Hypothalamus (tissue), 51 donors: ENCODE measurements at regions not wholly inside any gene's neighbourhood (a gene's known extent, or its start where the extent isn't known, plus 50 kb on each side); places are given as distances from the start of the nearest gene placed in this dataset.
"Not testable (repeated sequence)": the region's sequence is repeated elsewhere in the genome, so short reads cannot be mapped to it uniquely, and the experiment has no call there.

ENCODE experiments used
- DNase-seq, 51 donors: peaks; one replicate each; lab custom pipeline; 2025; lab: John Stamatoyannopoulos, UW

DNA sequence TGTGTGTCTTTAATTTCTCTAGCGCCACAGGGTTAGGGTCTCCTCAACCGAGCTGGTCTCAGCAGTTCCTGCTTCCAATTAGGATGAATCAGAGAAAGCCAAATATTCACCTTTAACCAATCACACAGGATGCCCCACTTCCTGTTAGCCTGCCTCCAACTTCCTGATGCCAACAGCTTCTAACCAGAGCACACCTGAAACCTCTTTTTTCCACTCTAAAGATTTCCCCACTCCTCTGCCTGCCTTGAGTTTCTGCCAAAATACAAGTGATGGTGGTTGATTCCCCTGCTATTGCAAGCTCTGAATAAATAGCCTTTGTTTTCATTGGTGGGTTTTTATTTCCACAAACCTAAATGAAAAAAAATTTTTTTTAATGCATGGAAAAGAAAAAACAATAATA, 144.7 kb upstream of the UST start:
- DNase-seq: no peak

DNA sequence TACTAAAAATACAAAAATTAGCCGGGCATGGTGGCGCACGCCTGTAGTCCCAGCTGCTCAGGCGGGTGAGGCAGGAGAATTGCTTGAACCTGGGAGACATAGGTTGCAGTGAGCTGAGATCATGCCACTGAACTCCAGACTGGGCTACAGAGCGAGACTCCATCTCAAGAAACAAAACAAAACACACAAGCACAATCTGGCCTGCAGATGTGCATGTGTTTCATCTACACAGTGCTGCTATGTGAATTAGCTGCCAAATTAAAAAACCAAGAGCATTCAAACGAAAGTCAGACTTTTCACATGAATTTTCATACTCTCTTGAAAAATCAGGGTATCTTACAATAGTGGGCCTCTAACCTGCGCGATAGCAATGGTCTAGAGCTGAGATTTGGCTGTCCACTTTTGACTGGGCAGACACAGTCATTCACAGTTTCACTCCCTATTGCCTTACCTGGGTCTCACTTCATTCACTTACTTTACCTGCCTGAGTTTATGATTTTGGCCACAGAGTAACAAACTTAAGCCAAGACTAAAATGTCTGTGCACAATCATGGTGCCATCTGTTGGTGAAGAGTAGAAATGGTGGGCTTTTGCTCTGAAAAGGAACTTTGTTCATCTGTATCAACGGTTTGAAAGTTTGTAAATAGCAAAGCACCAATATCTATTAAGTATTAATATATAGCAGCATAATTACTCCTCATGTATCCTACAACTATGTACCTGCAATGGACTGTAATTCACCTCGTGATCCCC, 138.5 kb upstream of the UST start:
- no peak for DNase-seq

DNA sequence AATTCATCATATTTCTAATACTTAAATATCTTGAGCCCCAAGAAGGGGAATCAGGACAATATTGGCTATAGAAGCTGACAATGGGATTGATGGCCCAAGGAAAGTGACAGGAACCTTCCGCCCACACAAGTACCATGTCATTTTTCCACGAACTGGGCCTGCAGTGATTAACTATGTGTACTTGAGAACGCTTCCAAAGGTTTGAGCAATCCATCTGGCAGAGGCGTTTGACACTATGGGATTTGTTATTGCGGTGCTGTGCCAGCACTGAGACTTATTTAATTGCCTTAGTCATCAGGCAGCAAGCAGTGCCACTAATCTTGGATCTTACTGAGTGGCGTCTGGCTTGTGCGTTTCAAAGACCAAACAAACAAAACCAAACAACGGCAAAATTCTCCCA, 135.6 kb upstream of the UST start:
- peak in 7 of 51 donors; percentile 3 to 35 (median 15) for DNase-seq

DNA sequence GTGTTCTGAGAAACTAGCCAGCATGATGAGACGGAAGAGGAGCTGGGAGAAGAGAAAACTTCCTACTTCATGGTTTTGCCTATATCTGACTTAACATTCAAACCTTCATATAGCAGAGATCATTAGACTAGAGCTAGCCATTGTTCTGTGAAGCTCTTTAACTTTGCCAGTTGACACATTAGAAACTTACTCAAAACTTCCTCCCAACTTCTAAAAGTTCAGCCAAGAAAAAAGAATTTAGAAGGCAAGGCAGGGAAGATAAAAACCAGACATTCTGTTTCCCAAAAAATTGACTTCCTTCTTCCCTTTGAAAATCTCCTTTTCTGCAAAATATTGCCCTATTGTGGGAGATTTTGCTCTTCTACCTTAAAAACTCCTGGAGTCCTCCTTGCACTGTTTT, 134.8 kb upstream of the UST start:
- DNase-seq: no peak

DNA sequence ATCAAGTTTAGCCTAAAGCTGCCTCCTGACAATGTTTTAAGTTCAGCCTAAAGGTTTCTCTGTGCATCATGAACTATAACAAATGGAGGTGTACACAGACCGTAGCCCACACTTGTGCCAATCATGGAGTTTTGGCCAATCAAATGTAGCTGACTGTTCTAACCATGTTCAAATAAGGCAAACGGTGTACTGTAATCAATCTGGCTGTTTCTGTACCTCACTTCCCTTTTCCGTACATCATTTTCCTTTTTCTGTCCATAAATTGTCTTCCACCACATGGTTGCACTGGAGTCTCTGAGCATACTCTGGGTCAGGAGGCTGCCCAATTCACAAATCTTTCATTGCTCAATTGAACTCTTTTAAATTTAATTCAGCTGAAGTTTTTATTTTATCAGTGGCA, 132.2 kb upstream of the UST start:
- no peak for DNase-seq

DNA sequence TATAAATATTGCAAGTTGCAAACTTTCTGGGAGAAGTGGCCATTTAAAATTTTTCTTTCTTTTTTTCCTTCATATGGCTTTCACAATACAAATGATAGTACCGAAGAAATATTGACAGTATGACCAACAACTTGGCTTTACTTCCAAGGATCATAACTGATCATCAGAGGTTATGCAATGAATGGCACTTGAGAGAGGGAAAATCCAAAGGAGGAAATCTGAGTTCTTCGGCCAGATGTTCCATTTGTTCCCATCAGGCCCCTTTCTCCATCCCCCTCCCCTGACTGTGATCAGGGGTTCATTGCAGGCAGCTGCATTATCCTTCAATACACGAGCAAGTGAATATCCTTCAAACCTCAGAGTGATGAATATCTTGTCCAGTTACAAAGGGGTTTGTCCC, 130.0 kb upstream of the UST start:
- no peak for DNase-seq

DNA sequence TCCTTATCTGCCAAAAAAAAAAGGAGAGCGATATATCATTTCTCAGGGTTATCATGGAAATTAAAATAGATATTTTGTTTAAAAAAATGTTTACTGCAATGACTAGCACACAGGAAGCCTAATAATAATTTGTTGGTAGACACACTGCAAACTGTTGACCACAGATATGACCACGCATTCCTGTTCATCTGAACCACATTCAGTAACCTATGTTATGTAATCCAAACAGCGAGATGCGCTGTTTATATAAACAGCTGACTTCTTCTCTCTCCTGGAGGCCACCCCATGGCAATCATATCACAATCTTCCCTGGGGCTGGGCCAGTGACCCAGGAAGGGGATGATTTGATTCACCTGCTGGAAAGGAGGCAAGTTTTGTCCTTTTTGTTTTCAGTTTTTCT, 129.3 kb upstream of the UST start:
- DNase-seq: no peak

DNA sequence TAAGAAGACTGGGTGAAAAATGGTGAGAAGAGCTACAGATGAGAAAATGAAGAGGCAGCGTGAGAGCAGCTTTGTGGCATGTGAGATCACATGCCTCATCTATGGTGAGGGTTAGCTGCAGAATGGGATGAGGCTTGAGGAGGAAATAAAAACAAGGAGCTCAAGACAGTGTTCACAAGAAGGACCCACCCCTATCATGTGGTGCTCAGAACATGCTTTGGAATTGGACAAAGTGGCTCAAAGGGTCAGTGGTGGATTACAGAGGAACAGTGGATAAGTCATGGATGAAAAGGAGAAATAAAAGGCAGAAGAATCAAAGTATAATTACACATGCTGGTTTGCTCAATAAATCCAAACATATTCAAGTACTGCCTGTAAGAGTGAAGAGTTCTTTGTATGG, 126.9 kb upstream of the UST start:
- DNase-seq: no peak

DNA sequence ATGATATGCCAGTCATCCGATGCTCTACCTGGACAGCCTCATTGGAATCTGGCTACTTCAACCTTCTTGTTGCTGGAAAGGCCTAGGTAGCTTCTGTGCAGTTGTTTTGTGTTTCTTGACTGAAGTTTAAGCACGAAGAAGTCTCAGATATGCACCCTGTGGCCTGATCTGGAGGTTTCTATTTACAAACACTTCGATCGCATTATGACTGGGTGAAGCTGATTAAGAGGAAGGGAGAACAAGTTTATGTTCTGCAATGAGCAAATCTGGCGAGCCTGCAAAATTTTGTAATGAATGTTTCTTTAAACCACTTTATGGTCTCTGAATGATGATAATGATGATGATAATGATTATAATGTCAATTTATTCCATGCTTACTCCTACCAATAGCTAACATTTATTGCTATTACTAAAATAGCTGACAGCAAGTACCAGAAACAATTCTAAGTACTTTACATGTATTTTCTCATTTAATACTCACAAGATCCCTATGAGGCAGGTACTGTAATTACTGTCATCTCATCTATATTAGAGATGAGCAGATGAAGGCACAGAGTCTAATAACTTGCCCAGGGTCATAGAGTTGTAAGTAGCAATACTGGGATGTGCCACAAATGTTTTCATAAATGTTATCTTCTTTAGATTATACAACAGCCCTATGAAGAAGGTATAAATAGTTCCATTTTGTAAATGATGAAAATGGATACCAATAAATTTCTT, 126.1 kb upstream of the UST start:
- DNase-seq: no peak

DNA sequence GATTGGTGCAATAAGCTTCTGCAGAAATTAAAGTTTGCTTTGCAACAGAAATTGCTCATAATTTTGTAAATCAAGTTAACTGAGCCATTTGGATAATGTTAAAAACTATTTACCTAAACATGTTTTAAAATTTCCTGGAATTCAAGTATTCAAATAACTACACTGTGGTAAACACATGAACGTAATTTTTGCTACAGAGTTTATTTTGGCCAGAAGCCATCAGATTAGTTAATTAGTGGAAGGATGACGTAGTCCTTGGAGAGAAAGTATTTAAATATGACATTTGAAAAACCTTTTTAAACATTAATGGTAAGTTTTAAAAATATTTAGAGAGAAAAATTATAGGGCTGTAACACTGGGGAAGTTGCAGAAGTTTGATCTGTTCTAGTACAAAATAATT, 121.2 kb upstream of the UST start:
- DNase-seq: no peak

DNA sequence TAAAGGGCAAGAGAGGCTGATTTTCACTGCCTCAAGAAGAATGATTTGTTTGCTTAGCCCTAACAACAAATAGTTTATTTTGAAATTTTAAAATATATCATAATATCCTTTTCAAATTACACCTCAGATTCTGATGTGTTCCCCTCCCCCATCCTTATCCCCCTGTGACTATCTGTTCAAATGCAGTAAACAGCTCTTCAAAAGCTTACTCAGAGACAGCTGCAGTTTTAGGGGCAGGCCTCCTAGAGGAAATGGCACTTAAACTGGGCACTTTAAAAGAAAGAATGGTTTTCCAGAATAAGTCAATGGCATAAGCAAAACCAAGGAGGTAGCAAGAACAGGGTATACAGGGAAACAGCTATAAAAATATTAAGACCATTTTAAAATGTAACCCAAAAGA, 118.6 kb upstream of the UST start:
- no peak for DNase-seq

DNA sequence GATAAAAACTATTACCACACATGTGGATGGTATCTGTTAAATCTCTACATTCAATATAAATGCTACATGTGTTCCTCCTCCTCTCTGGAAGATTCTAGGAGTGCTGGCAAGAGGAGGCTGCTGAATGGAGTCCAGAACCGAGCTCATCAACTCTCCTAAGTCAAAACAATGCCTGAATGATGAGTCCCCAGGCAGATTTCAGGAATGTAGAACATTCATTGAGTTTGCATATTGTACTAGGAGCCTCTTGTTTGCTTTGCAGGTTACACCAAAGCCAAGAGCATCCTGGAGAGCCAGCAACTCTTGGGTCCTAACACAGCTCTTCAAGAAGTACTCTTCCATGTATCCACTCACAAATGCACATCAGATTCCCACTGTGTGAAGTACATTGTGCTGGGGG, 117.6 kb upstream of the UST start:
- DNase-seq: no peak

DNA sequence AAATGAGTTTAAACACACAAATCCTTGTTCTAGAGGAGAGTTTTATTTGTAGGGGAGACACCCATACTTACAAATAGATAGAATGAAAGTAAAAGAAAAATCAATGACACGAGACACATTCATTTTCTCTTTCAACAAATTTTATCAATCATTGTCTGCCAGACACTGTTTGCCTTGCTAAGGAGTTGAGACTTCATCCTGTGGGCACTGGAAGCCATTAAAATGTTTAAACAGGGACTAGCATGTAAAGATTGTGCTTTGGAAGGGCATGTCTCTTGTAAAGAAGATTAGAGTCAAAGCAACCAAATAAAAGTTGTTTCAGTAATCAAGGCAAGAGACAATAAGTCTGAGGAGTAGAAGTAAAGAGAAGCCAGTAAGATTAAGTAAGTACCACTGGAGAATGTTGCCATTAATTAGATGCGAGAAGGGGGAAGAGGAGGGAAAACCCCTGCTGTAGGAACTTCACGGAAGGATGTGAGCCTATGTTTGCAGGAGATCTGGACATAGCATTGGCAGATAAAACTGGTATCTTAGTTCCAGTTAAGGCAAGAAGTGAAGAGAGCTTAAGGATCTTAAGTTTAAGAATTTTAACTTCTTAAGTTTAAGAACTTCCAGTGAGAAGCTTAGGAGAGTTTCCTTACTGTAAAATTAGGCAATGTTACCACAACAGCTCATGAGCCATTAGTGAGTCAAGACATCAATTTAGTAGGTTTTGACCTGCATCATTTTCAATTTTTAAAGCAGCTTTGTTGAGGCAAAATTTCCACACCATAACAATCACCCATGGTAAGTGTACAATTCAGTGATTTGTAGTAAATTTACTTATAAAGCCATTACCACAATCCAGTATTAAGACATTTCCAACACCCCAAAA, 117.0 kb upstream of the UST start:
- no peak for DNase-seq

DNA sequence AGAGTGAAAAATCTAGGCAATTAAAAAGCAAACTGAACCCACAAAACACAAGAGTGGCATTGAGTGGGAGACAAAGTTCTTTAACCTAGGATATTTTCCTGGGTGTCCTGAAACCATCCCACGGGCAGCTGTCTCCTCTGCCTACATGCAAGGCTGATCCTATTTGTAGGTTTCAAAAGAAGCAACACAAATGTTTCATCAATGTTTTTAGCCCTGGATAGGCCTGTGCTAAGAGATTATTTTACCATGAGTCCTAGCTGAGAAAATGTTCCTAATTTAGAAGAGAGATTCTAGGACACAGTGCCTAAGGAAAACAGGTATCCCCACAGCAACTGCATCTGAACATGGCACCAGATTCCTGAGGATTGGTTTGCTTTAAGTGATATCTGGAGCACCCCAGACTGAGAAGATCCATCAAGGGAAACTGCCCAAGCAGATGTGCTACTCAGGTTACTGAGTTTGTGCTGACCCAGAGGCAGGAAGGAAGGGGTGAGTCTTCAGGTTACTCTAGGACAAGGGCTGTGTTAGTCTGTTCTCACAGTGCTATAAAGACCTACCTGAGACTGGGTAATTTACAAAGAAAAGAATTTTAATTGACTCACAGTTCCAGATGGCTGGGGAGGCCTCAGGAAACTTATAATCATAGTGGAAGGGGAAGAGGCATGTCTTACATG, 111.6 kb upstream of the UST start:
- no peak for DNase-seq

DNA sequence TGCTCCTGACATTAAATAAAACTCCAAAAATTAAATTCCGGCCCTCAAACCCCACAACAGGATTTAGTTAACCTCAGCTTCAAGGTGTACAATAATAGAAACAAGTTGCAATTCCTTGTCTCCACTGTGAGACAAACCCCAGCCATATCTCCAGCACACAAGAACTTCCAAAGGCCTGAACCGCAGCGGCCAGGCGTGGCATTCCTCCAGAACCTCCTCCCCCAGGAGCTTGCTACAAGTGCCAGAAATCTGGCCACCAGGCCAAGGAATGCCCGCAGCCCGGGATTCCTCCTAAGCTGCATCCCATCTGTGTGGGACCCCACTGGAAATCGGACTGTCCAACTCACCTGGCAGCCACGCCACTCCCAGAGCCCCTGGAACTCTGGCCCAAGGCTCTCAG, 105.0 kb upstream of the UST start:
- DNase-seq: not testable (repeated sequence)

DNA sequence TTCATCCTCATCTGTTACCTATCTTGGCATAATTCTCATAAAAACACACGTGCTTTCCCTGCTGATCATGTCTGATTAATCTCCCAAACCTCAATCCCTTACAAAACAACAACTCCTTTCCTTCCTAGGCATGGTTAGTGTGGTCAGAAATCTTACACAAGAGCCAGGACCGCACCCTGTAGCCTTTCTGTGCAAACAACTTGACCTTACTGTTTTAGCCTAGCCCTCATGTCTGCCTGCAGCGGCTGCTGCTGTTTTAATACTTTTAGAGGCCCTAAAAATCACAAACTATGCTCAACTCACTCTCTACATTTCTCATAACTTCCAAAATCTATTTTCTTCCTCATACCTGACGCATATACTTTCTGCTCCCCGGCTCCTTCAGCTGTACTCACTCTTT, 103.6 kb upstream of the UST start:
- not testable (repeated sequence) for DNase-seq

DNA sequence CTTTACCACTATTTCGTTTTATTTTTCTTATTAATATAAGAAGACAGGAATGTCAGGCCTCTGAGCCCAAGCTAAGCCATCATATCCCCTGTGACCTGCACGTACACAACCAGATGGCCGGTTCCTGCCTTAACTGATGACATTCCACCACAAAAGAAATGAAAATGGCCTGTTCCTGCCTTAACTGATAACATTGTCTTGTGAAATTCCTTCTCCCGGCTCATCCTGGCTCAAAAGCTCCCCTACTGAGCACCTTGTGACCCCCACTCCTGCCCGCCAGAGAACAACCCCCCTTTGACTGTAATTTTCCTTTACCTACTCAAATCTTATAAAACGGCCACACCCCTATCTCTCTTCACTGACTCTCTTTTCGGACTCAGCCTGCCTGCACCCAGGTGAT, 101.8 kb upstream of the UST start:
- not testable (repeated sequence) for DNase-seq

DNA sequence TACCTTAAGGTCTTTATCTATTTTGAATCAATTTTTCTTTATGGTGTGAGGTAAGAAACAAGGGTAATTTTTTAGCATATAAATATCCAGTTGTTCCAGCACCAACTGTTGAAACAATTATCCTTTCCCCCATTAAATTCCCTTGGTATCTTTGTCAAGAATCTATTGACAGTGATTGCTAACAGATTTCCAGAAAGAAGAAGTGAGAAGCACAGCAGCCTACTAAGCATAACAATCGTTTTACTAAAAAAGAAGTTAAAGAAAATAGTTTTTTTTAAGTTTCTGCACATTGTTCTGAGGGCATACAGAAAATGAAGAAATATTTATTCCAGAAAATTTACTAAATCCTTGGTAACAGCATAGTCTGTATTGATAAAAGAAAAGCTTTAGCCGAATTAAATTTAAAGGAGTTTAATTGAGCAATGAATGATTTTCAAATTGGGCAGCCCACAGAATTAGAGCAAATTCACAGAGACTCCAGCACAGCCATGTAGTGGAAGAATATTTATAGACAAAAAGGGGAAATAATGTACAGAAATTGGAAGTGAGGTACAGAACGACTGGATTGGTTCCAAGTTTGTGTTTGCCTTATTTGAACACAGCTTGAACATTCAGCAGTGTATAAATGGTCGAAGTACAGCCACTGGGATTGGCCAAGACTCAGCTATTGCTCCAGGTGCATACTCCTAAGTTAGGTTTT, 97.9 kb upstream of the UST start:
- no peak for DNase-seq

DNA sequence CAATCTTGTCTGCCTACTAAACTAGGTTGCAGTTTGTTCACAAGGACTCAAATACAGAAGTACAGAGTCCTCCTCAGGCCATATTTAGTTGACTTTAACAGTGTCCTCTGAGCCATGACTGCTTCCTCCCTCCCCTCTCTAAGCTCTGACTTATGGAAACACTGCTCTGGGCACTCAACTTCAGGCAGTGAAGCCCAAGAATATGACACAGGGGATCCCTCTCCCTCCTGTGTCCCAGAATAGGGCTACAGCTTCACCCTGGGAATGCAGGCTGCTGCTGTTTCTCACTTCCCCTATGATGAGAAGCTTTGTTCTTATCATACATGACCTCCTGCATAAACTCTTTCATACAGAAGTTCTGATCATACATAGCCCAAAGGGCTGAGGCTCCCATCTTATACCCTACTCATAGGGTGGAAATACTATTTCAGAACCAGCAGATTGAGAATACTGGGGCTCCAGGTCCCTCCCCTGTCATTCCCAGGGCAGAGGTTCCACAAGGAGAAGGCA, 97.3 kb upstream of the UST start:
- DNase-seq: no peak

DNA sequence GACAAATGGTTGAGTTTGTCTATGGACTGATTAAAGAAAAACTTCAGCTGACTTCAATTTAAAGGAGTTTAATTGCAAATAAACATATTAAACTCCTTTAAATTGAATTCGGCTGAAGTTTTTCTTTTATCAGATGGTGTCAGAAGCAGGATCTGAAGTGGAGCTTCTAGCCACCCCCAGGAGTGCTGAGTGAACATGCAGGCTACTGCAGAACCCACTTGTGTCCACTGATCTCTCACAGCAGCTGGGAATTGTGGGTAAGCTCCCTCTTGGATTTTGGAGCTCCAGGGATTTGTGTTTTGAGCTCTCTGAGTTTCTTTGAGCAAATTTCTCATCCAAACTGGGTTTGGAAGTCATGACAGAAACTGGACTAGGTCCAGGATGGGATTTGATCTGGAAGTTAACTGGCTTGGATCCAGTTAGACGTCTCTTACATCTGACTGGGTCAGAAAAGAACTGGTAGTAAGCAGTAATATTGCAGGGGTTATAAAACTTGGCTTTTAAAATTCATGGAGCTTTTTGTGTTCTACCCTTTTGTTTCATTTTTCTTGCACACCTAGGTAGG, 95.8 kb upstream of the UST start:
- no peak for DNase-seq
